Epithelial cell of esophagus (primary cell): ENCODE measurements at regions not wholly inside any gene's neighbourhood (a gene's known extent, or its start where the extent isn't known, plus 50 kb on each side); places are given as distances from the start of the nearest gene placed in this dataset.

ENCODE experiments used
- DNase-seq: peaks from one replicate; pipeline ENCODE4 v3.0.0; 2010; ENCODE audit warnings: low read depth
- H3K4me3 ChIP-seq: 2 replicates; pipeline ENCODE4 v1.5.1; 2011; ENCODE audit warnings: mild to moderate bottlenecking, low read length, control low read depth
- TF ChIP-seq, protein P1 (sequence below): IDR thresholded peaks from 2 replicates; pipeline ENCODE4 v1.5.1; 2011; ENCODE audit warnings: low read depth, mild to moderate bottlenecking, low read length, control low read depth, inconsistent platforms; ENCODE audit not compliant: insufficient read depth; ENCODE audit errors: missing control alignments

DNA sequence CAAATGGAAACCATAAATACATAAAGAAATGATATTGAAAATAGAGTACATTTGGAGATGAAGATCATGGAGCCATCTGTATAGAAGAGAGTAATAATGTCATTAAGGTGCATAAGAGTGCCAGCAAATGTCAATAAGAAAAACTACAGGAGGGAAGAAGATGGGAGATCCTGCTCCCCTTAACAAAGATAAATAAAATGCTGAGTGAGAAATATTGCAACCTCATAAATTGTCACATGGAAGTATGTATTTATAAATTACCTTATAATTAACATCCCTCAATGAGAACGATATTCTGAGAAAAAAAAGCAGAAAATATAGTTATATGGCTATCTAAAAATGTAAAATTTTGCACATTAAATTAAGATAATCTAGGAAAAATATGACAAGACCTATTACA, 155.2 kb upstream of the PRSS1 start:
- no peak for DNase-seq
- TF ChIP-seq, protein P1, sequence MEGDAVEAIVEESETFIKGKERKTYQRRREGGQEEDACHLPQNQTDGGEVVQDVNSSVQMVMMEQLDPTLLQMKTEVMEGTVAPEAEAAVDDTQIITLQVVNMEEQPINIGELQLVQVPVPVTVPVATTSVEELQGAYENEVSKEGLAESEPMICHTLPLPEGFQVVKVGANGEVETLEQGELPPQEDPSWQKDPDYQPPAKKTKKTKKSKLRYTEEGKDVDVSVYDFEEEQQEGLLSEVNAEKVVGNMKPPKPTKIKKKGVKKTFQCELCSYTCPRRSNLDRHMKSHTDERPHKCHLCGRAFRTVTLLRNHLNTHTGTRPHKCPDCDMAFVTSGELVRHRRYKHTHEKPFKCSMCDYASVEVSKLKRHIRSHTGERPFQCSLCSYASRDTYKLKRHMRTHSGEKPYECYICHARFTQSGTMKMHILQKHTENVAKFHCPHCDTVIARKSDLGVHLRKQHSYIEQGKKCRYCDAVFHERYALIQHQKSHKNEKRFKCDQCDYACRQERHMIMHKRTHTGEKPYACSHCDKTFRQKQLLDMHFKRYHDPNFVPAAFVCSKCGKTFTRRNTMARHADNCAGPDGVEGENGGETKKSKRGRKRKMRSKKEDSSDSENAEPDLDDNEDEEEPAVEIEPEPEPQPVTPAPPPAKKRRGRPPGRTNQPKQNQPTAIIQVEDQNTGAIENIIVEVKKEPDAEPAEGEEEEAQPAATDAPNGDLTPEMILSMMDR, result no peak
- no peak overlapping the region for H3K4me3 ChIP-seq

GRCh38 chr7:142593106-142593505, 156.2 kb upstream of the PRSS1 start:
- DNase-seq, result no peak
- TF ChIP-seq, protein P1, result no peak
- no peak overlapping the region for H3K4me3 ChIP-seq

DNA sequence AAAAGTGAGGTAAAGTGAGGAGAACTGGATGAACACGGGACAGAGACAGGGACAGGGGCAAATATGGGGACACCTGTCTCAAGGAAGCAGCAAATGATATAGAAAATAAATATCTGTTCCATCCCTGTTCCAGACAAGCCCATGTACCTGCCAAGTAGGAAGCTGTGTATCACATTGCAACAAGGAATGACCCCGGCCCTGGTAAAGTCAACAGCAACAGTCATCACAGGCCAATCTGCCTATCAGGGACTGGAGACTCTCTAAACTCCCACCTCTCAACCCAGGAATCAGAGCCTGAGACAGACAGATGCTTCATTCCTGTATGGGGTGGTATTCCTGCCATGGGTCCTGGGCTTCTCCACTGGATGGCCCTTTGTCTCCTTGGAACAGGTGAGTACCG, 156.6 kb upstream of the PRSS1 start:
- H3K4me3 ChIP-seq, result no peak overlapping the region
- TF ChIP-seq, protein P1, result no peak
- no peak for DNase-seq

GRCh38 chr7:142592231-142592630, 157.0 kb upstream of the PRSS1 start:
- TF ChIP-seq, protein P1, result no peak
- H3K4me3 ChIP-seq, result no peak overlapping the region
- no peak for DNase-seq

DNA sequence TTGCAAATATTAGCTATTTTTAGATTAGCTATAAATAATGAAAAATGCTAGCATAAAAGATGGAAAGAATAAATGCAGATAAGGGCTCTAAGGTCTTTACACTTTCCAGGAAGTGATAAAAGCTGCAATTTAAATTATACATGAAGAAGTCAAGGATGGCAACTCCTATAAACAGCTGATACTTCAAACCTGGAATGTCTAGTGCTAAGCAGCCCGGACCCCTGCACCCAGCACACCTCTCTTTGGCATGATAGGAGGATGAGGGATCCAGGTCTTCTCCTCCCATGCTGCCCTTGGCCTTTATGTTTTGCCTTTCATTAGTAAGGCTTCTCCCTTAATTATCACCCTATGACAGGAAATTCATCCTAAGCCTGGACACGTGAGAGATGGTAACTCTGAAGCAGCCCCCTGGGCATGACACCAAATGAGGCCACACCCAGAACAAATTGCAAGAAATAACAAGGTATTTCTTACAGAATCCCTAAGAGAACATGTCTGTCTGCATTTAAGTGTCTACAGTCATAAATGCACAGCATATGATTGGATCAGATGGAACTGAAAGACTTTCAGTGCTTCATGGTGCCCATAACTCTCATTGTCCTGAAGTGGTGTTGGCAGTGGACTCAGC, 158.3 kb upstream of the PRSS1 start:
- TF ChIP-seq, protein P1, result no peak

GRCh38 chr7:142590077-142590476, 159.2 kb upstream of the PRSS1 start:
- TF ChIP-seq, protein P1, result no peak
- no peak overlapping the region for H3K4me3 ChIP-seq
- DNase-seq, result no peak

More for the DNA sequence above, 158.3 kb upstream of the PRSS1 start:
- DNase-seq, result no peak
- no peak overlapping the region for H3K4me3 ChIP-seq

DNA sequence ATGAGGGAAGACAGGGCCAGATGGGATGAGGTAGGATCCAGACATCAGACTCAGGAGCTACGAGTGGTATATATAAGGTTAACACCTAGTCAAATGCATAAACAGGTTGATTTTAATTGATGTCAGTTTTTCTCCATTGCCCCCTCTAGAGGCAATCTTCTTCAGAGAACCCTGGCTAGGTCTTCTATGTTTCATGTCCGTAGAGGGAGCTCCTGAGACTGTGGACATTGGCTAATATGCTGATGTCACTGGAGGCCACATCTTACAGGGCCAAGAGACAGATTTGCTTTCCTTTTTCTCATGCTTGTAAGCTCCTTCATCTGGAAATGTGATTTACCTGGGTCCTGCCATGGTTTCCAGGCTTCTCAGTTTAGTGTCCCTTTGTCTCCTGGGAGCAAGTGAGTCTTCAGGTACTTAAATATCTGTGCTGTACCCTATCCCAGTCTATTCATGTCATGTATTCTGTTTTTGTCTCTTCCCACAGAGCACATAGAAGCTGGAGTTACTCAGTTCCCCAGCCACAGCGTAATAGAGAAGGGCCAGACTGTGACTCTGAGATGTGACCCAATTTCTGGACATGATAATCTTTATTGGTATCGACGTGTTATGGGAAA, 161.6 kb upstream of the PRSS1 start:
- TF ChIP-seq, protein P1, result peak; percentile 81
- H3K4me3 ChIP-seq, result no peak overlapping the region
- peak; percentile 84 for DNase-seq
